ENCODE measurements at regions not wholly inside any gene's neighbourhood (a gene's known extent, or its start where the extent isn't known, plus 50 kb on each side); places are given as distances from the start of the nearest gene placed in this dataset.

GRCh38 chr1:232891656-232892317, 58.6 kb upstream of the NTPCR start:
- DNase-seq (ENCODE audit: low spot score) = no peak

GRCh38 chr1:232893481-232894313, 56.7 kb upstream of the NTPCR start:
- DNase-seq (ENCODE audit: low spot score) = no peak

DNA sequence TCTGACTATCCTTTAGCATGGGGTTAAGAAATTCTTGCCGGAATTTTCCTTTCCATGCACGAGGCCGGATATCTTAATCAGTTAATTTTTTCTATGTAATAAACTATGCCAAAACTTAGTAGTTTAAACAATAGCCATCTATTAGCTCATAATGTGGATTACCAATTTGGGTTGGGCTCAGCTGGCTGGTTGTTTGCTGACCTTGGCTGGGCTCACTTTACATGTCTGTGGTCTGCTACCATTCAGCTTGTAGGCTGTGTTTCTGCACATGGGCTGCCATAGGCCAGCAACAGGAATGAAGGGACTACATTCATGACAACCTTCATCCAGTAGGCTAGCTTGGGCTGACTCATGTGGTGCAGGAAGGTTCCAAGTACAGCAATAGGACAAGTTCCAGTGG, 56.0 kb upstream of the NTPCR start:
- DNase-seq (ENCODE audit: low spot score) = no peak

DNA sequence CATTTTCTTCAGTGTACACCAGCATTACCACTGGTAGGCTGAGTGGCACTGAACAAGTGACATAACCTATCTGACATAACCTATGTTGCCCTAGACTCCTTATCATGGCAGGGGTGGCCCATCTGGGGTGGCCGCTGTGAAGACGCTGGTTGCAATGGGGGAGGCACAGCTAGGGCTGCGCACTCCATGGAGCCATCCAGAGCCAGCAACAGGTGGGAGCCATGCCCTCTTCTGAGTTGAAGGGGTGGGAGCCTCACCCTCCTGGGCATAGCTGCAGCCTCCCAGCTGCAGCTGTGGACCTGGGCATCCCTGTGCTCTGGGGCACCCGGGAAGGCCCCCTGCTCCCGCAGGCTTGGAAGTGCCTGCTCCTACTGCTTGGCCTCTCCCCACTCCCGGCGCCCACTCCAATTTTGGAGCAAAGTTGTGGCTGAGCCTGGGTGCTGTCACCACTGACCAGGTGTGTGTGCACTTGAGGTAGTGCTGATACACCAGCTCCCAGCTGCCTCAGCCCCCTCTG, 52.4 kb upstream of the NTPCR start:
- no peak for DNase-seq (ENCODE audit: low spot score)

DNA sequence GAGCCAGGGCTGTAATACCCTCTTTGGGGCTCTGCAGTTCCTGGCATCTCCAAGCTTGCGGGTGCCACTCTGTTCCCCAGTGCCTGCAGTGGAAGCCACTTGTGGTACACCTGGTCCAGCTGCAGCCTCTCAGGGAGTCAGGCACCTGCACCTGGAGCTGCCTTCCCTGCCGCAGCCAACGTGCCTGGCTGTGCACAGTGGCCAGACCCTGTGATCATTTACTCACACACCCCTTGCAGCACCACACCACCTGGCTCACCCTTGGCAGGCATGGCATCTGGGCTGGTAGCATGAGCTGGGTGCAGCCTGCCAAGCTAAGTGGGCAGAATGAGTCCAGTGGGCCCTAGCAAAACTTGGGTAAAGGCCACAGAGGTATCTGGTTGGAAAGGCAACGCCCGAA, 51.1 kb upstream of the NTPCR start:
- no peak for DNase-seq (ENCODE audit: low spot score)

DNA sequence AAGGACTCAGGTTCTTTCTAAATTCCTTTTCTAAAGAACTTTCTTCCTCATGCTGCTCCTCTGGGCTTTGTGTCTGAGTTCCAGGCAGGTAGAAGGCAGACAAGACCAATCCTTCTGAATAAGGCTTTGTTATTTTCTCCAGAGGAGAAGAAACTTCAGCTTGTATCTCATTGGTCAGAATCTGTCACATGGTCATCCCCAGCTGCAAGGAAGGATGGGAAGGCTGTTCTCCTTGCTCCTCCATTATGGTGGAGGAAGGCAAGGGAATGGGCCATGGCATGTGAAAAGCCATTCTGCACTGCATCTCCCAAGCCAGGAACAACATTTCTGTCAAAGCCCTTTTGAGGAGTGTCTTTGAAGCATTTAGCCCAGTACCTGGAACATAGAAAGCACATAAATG, 50.6 kb upstream of the NTPCR start:
- no peak for DNase-seq (ENCODE audit: low spot score)

Measured in HuH-7.5 (cell line).